GM12892 (cell line): ENCODE measurements at regions not wholly inside any gene's neighbourhood (a gene's known extent, or its start where the extent isn't known, plus 50 kb on each side); places are given as distances from the start of the nearest gene placed in this dataset.

ENCODE experiments used
- POLR2A ChIP-seq: IDR thresholded peaks from 2 replicates; pipeline ENCODE4 v1.6.1; 2011; ENCODE audit warnings: low read depth, low read length, control low read depth
- POLR2AphosphoS5 ChIP-seq: IDR thresholded peaks from 2 replicates; pipeline ENCODE4 v1.6.1; 2011; ENCODE audit warnings: low read depth, low read length, control low read depth
- TAF1 ChIP-seq: IDR thresholded peaks from 2 replicates; pipeline ENCODE4 v1.6.1; 2011; ENCODE audit warnings: low read depth, mild to moderate bottlenecking, control low read depth, low read length, borderline replicate concordance

- TF ChIP-seq POLR2A (no peak), POLR2AphosphoS5 (no peak), TAF1 (no peak)
These were observed 107.9 kb upstream of the FREM1 start for GRCh38 chr9:15018096-15018637.
